GM19023 (cell line): ENCODE measurements at regions not wholly inside any gene's neighbourhood (a gene's known extent, or its start where the extent isn't known, plus 50 kb on each side); places are given as distances from the start of the nearest gene placed in this dataset.

Experiments
- ATAC-seq: cut with Tn5 transposase; IDR thresholded peaks from one replicate; pipeline ENCODE4 v1.9.1; 2021; ENCODE audit warnings: mild to moderate bottlenecking, moderate library complexity; ENCODE audit not compliant: unreplicated experiment

DNA sequence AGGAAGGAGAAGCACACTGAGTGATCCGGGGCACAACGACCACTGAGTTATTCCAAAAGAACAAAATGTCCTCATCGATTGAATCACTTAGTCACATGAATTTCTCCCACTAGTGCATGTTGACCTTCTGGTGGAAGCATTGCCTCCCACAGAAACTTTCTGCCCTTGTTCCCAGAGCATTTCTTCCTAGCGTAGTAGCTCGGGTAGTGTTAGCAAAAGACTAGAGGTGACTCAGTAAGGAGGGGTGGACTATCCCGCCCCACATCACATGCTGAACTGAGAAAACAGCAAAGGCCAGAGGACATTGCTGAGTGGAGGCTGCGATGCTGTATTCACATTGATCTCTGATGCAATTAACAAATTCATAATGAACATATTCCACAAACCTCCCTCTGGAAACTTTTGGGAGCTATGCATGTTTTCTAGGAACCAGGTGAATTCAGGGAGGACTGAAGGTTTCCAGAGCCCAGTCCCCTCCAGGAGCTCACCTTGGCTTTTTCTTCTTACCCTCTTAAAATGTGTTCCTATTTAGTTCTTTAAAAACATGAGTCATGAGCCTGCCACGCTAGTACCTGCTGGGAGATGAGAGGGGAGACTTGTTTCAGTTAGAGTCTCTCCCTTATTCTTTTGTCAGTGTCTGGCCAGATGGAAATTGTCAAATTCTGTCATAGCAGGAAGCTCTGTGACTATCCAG lies 507.9 kb downstream of the CDH26 start:
- no peak for ATAC-seq

GRCh38 chr20:60466687-60467022 lies 508.4 kb downstream of the CDH26 start:
- no peak for ATAC-seq

DNA sequence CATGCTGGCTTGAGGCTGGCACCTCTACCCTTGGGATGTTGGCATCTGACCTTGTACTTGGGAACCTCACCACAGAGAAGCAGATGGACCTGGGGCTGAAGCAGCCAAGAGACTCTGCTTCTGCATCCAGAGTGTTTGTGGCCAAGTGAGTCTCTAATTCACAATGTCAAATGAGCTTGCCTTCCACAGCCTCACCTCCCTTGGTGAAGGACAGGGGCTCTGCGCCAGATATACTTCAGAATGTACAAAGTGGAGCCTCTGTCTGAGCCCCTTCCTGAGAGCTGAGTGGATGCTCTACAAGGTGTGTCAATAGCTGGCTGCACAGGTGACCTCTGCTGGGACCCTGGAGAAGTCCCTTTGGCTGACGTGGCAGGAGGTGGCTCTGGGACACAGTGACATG lies 508.9 kb downstream of the CDH26 start:
- no peak for ATAC-seq

- no peak for ATAC-seq
These were observed 509.5 kb downstream of the CDH26 start for GRCh38 chr20:60467771-60468170.

DNA sequence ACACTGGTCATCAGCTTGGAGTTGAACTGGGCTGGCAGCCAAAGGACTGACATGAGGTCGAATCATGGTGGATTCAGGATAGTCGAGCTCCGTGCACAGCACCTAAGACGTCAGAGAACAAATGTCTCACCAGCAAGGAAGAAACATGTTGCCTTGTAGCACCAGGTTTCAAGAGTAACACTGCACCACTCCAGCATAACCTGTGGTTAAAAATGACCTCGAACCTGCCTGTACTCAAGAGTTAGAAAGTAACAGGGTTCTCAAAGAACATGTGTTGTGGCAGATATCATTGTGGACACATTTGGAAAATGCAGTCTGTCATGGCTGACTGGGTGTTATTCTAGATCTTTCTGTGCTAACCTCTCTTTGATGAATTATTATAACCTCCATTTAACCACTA lies 511.6 kb downstream of the CDH26 start:
- ATAC-seq: no peak

GRCh38 chr20:60470366-60470765 lies 512.1 kb downstream of the CDH26 start:
- no peak for ATAC-seq

GRCh38 chr20:60473211-60473610 lies 515.0 kb downstream of the CDH26 start:
- no peak for ATAC-seq

GRCh38 chr20:60474385-60474910 lies 516.2 kb downstream of the CDH26 start:
- ATAC-seq: no peak

DNA sequence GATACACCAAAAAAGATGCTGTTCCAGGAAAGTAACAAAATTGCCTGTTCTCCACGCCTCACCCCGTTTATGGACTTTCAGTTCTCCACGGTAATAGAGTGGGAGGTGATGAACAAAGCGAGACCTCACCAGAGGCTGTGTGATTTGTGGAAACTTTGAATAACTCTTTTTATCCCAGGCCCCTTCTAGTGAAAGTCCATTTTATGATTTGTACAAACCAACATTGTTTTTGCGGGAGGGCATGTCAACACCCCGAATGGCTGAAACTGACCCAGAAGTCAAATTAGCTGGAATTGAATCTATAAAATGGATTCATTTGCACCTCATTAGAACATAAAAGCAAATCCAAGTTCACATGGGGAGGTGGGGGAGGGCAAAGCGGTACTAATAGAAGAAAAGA lies 517.8 kb downstream of the CDH26 start:
- ATAC-seq: no peak

DNA sequence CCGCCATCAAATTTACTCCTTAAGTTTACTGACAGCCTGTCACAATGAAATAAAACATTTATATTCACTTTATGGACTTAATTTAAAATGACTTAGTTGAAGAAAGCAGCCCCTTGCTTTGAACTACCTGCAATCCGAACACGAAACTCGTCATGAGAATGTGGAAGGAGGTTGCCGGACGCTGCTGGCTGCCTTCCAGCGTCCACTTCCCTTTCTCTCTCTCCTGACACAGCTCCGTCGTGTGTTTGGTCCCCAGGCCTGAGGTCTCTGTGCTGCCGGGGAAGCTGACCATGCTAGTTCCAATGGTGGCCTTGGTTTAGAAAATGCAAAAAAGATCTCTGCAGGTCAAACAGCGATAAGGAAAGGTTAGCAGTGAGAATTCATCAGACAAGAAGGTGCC lies 519.7 kb downstream of the CDH26 start:
- ATAC-seq: no peak

- no peak for ATAC-seq
These were observed 520.3 kb downstream of the CDH26 start for GRCh38 chr20:60478533-60478932.

DNA sequence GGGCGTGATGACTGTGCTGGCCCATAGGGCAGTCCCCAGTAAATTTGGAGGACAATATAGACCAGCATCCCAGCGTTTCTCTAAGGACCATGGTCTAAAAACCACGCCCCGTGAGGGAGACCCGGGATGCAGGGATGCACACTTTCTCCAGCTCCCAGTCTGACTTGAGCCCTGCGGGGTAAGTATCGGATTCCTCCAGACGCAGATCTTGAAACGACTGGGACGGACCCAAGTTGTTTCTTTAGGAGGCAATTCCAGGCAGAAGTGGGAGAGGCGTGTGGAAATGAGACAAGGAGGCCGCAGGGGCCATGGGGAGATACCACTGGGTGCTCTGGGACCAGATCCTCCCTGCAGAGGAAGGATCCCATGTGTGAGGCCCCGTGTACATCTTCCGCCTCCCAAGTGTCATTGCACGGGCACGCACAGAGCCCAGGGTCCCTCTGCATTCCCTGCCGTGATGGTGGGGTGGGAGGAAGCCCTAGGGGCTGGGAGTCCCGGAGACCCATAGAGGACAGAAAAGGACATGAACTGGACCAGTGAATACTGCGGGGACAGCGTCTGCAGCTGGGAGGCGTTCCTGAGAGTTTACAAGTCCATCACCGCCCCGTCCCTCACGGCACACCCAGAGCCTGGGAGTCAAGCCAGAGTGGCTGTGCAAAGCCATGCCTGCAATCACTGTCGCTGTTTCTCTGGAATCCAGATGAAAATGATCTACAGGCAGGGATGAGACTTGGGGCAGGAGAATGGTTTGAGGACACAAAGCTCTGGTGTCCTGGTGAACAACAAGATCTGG lies 522.9 kb downstream of the CDH26 start:
- no peak for ATAC-seq

DNA sequence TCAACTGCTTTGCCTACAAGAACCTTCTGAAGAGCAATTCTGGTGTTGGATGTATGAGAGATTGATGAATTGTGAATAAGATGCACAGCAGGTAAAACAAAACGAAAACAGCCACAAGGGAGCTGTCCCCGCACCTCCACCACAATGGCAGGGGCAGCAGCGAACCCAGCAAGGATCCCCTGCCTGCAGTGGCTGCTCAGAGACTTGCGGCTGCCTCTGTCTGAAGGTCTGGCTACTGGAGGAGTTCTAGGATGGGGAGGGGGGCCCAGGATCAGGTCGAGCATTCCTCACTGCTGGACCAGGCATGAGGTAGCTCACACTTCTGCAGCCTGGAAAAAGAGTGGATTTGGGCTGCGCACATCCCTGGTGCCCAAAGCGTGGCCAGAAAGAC lies 523.5 kb downstream of the CDH26 start:
- no peak for ATAC-seq

DNA sequence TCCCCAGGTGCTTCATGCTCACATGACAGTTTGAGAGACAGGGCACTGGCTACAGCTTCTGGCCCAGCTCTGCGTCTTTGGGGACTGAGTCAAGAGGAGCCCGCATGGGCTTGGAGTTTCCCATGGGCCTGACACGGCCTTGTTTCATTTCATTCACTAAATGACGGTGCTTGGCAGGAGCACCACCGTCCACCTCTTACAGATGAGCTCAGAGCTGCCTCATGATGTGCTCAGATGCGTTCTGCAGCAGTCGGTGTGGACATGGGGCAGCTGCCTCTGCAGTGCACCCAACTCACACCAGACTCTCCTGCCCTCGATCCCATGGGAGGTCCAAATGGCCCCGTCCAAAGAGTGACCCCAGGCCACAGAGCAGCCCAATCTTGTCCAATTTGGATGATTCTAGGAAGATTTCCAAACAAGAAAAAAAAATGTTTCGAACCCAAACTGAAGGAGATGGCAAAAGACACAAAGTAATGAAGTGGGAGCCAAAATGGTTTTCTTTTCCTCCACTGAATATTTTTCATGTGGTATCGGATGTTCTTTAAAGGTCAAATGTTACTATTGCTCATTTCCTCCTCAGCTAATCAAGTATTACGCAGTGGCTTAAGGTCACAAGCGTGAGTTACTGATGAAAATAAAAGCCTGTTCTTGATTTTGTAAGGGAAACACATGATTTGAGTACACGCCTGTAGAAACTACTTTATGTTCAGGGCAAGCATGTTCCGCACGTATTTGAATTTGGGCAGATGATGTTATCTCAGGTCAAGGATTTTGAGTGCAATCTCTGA lies 524.2 kb downstream of the CDH26 start:
- ATAC-seq: no peak

DNA sequence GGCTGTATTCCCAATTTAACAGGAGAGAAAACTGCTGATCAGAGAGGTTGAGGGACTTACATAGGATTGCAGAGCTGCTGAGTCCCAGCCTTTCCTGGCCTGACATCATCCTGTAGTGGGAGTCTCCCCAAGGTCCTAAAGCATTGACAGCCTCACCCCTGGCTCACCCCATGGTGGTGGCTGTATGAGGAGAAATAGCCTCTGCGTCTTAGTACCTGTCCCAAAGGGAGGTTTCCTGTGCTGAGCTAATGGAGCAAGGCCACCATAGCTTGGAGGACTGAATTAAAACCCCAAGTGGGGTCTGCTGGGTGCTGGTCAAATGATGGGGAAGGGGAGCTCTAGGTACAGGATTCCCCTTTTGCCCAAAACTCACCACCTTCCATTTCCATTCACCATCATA lies 525.1 kb downstream of the CDH26 start:
- no peak for ATAC-seq

- ATAC-seq: no peak
These were observed 526.1 kb downstream of the CDH26 start for GRCh38 chr20:60484316-60484715.

DNA sequence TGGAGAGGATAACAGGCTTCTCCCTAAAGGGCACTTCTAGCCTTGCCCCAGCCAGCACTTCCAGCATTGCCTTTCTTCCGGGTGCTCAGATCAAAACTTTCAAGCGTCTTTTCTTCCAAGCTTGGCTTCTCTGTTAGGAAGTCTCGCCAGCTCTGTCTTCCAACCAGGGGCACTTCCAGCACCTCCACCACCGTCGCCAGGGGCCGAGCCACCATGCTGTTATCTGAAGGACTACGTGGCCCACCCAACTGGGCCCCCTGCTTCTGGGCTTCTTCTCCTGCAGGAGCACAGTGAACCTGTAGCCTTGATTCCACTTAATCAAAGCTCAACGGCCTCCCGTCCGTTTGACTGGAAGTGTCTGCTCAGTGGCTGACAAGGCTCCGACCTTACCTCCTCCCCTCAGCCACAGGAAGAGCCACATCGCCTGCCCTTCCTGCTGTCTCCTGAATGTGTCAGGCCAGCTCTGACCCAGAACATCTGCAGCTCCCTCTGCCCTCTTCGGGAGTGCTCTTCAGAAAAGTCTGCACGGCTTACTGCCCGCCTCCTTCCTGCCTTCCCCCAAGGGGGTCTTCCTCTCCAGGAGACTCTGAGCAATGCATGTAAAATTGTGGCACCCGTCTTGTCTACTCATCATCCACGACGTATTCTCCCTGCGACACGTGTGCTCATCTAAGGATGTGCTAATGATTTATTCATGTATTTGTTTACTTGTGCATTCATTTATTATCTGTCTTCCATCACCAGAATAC lies 527.0 kb downstream of the CDH26 start:
- ATAC-seq: no peak

- no peak for ATAC-seq
These were observed 528.1 kb downstream of the CDH26 start for GRCh38 chr20:60486315-60486714.

DNA sequence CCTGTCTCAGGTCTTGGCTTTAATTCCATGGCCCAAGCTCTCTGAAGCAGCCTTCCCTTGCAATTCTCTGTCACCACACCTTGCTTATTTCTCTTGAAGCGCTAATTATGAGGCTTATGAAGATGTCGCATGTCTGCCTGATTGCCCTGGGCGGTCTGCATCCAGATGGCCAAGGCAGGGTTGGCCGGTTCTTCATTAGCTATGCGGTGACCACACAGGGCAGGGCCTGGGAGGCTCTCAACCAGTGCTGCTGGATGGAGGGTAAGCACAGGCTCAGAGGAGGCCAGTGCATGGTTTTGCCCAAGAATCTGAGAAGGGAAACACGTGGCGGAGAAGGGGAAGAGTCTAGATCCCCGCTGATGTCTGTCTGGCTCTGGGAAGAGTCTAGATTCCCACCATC lies 528.7 kb downstream of the CDH26 start:
- no peak for ATAC-seq

DNA sequence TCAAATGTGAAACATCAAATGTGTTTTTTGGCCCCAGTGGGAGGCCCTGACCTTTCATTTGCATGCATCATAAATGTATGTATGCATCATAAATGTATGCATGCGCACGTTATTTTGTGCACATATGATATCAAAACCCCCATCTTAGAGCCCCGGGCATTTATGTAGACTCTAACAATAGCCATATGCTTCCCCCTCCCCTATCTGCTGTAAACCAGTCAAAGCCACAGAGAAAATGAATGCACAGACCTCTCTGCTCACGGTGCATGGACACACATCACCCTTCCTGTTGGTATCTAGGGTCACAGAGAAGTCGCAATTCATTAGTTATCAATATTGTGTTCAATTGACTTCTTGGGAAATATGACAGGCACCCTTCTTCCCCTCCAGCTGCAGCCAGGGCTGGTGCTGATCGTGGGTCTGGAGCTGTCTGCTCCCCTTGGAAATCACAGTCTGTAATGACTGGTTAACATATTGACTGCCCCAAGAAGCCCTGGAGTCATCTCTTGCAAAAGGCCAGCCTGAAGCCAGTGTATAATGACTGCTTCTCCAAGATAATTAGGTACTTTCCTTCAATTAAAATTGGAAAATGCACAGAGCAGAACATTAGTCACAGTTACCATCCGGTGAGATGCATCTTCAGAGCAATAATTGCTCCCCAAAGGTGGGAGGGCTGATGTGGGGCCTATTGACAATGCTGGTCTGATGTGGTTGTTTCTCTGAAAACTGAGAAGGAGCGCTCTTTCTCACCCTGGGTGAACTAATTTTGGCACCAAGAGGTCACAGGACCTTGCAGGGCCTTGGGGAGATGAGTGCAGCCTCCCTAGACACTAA lies 532.2 kb downstream of the CDH26 start:
- ATAC-seq: no peak
